ENCODE measurements at regions not wholly inside any gene's neighbourhood (a gene's known extent, or its start where the extent isn't known, plus 50 kb on each side); places are given as distances from the start of the nearest gene placed in this dataset.

DNA sequence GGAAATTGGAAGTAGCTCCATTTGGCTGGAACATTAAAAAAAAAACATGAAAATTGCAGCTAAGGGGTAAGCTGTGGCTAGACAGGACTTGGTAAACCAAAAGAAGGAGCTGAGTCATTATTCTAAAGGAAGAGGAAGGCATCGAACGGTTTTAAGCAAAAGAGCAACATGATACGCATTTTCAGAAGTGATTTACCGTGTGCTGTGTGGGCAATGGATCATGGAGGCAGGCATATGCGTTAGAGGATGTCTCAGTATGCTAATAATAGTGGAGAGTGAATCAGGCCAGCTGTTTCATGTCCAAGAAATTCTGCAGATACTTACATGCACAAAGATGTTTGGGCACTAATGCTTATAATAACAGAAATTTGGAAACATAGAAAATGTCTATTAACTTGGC lies 409.1 kb upstream of the ATP11B start:
- Histone ChIP-seq H3K9me3 (ENCODE audit: low read length) (no peaks in the 10 kb centered on the region), H3K4me3 (ENCODE audit: low read depth, low read length, poor library complexity, severe bottlenecking) (no peak overlapping the region), H3K4me2 (ENCODE audit: low read length) (no peak overlapping the region), H3K9me2 (ENCODE audit: low read depth, low read length) (no peaks in the 10 kb centered on the region), H2AFZ (ENCODE audit: low read length) (no peak overlapping the region), H3K79me2 (ENCODE audit: insufficient read depth, low read length) (no peaks in the 10 kb centered on the region), H3K4me1 (ENCODE audit: insufficient read depth, low read length, severe bottlenecking) (no peaks in the 10 kb centered on the region), H3K27me3 (ENCODE audit: insufficient read depth, low read length) (no peaks in the 10 kb centered on the region), H3F3A (ENCODE audit: insufficient read depth, low read length) (no peaks in the 10 kb centered on the region), H3K36me3 (ENCODE audit: insufficient read depth, low read length) (no peaks in the 10 kb centered on the region), H3K27ac (ENCODE audit: low read depth, low read length, poor library complexity, severe bottlenecking) (no peak overlapping the region), H4K20me1 (ENCODE audit: insufficient read depth, low read length) (no peaks in the 10 kb centered on the region), H3K9ac (ENCODE audit: low read length) (no peak overlapping the region)
- no peak for TF ChIP-seq EZH2 (IDR thresholded peaks at IDR 0.05; ENCODE audit: borderline replicate concordance, low read length)

DNA sequence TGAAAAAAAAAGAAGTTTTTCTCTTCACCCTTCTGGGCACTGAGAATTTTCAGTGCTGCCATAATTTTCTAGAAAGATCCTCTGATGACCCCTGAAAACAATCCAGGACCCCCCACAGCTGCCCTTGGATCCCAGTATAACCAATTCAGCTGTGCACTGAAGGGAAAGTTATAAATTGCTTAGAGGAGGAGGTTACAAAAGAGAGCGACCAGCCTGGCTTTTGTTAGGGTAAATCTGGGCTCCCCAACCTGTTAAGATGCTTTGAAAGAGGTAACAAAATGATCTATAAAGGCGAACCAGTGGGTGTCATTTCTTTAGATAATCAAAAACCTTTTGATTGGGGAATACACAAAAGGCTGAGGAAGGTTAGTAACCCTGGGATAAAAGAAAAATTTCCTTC lies 407.9 kb upstream of the ATP11B start:
- no peaks in the 10 kb centered on the region for H4K20me1 ChIP-seq (ENCODE audit: insufficient read depth, low read length)
- no peak overlapping the region for H3K27ac ChIP-seq (ENCODE audit: low read depth, low read length, poor library complexity, severe bottlenecking)
- H3K36me3 ChIP-seq (ENCODE audit: insufficient read depth, low read length) = no peaks in the 10 kb centered on the region
- no peak for TF ChIP-seq EZH2 (IDR thresholded peaks at IDR 0.05; ENCODE audit: borderline replicate concordance, low read length)
- TF ChIP-seq, protein P1, sequence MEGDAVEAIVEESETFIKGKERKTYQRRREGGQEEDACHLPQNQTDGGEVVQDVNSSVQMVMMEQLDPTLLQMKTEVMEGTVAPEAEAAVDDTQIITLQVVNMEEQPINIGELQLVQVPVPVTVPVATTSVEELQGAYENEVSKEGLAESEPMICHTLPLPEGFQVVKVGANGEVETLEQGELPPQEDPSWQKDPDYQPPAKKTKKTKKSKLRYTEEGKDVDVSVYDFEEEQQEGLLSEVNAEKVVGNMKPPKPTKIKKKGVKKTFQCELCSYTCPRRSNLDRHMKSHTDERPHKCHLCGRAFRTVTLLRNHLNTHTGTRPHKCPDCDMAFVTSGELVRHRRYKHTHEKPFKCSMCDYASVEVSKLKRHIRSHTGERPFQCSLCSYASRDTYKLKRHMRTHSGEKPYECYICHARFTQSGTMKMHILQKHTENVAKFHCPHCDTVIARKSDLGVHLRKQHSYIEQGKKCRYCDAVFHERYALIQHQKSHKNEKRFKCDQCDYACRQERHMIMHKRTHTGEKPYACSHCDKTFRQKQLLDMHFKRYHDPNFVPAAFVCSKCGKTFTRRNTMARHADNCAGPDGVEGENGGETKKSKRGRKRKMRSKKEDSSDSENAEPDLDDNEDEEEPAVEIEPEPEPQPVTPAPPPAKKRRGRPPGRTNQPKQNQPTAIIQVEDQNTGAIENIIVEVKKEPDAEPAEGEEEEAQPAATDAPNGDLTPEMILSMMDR (IDR thresholded peaks at IDR 0.05; ENCODE audit: low read length) = no peak
- no peaks in the 10 kb centered on the region for H3F3A ChIP-seq (ENCODE audit: insufficient read depth, low read length)
- H3K9me2 ChIP-seq (ENCODE audit: low read depth, low read length) = no peaks in the 10 kb centered on the region
- H3K4me3 ChIP-seq (ENCODE audit: low read depth, low read length, poor library complexity, severe bottlenecking) = no peak overlapping the region
- no peaks in the 10 kb centered on the region for H3K9me3 ChIP-seq (ENCODE audit: low read length)
- no peaks in the 10 kb centered on the region for H3K4me1 ChIP-seq (ENCODE audit: insufficient read depth, low read length, severe bottlenecking)
- H3K4me2 ChIP-seq (ENCODE audit: low read length) = no peak overlapping the region
- H3K9ac ChIP-seq (ENCODE audit: low read length) = no peak overlapping the region
- H3K79me2 ChIP-seq (ENCODE audit: insufficient read depth, low read length) = no peaks in the 10 kb centered on the region
- H3K27me3 ChIP-seq (ENCODE audit: insufficient read depth, low read length) = no peaks in the 10 kb centered on the region
- no peak overlapping the region for H2AFZ ChIP-seq (ENCODE audit: low read length)

DNA sequence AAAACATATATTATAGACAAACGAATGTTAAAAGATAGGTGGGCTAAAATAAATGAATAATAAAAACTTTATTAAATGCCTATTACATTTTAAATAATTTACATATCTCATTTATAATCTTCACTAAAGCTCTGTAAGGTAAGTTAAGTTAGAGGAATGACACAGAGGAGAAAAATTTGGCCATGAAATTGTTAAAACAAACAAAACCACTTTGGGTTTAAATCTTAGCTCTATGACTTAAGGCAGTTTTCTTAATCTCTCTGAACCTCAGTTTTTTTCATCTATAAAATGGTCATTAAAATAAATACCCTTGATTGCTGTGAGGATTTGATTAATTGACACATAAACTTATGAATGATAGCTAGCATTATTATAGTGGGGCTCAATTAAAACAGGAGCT lies 404.8 kb upstream of the ATP11B start:
- no peaks in the 10 kb centered on the region for H3K4me1 ChIP-seq (ENCODE audit: insufficient read depth, low read length, severe bottlenecking)
- H3K4me3 ChIP-seq (ENCODE audit: low read depth, low read length, poor library complexity, severe bottlenecking) = no peak overlapping the region
- no peak overlapping the region for H3K27ac ChIP-seq (ENCODE audit: low read depth, low read length, poor library complexity, severe bottlenecking)
- no peak overlapping the region for H2AFZ ChIP-seq (ENCODE audit: low read length)
- no peaks in the 10 kb centered on the region for H3K27me3 ChIP-seq (ENCODE audit: insufficient read depth, low read length)
- no peaks in the 10 kb centered on the region for H3F3A ChIP-seq (ENCODE audit: insufficient read depth, low read length)
- no peaks in the 10 kb centered on the region for H3K79me2 ChIP-seq (ENCODE audit: insufficient read depth, low read length)
- H3K36me3 ChIP-seq (ENCODE audit: insufficient read depth, low read length) = no peaks in the 10 kb centered on the region
- H3K9me3 ChIP-seq (ENCODE audit: low read length) = no peaks in the 10 kb centered on the region
- no peaks in the 10 kb centered on the region for H4K20me1 ChIP-seq (ENCODE audit: insufficient read depth, low read length)
- TF ChIP-seq EZH2 (IDR thresholded peaks at IDR 0.05; ENCODE audit: borderline replicate concordance, low read length) = no peak
- TF ChIP-seq, protein P1 (IDR thresholded peaks at IDR 0.05; ENCODE audit: low read length) = no peak
- no peaks in the 10 kb centered on the region for H3K9me2 ChIP-seq (ENCODE audit: low read depth, low read length)
- no peak overlapping the region for H3K4me2 ChIP-seq (ENCODE audit: low read length)
- no peak overlapping the region for H3K9ac ChIP-seq (ENCODE audit: low read length)

DNA sequence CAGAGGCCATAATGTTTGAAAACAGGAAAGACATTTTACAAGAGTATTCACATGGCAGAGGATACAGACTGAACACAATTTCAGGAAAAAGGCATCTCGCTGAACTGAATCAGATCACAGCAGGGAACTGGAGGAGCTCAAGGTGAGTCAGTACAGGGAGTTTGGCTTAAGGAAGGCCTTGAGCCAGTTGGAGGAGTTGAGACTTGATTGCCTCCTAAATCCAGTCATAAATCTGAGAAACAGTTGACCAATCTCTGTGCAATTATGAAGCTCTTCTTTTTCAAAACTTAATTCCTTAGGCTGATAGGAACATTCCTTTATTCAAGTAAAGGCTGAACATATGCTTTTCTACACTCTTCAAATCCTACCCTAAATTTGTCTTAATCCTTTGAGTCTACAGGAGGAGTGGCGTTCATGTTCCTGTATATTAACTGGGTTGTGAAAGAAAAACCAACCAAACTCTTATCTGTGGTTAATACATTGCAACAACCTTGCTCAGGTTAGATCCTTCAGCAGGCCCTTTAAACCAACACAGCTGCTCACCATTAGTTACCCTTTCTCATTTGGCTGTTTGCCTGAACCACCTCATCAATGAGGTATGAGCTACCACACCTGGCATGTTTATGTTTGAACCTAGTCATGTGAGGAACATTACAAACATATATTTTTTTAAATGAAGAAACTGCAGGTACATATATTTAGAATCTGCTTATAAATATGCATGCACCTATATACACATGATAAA lies 404.1 kb upstream of the ATP11B start:
- H3K9me3 ChIP-seq (ENCODE audit: low read length) = no peaks in the 10 kb centered on the region
- no peak overlapping the region for H3K9ac ChIP-seq (ENCODE audit: low read length)
- no peaks in the 10 kb centered on the region for H3K4me1 ChIP-seq (ENCODE audit: insufficient read depth, low read length, severe bottlenecking)
- no peaks in the 10 kb centered on the region for H3K9me2 ChIP-seq (ENCODE audit: low read depth, low read length)
- H3K4me2 ChIP-seq (ENCODE audit: low read length) = no peak overlapping the region
- TF ChIP-seq EZH2 (IDR thresholded peaks at IDR 0.05; ENCODE audit: borderline replicate concordance, low read length) = no peak
- TF ChIP-seq, protein P1 (IDR thresholded peaks at IDR 0.05; ENCODE audit: low read length) = no peak
- H4K20me1 ChIP-seq (ENCODE audit: insufficient read depth, low read length) = no peaks in the 10 kb centered on the region
- no peak overlapping the region for H3K4me3 ChIP-seq (ENCODE audit: low read depth, low read length, poor library complexity, severe bottlenecking)
- H3K79me2 ChIP-seq (ENCODE audit: insufficient read depth, low read length) = no peaks in the 10 kb centered on the region
- no peak overlapping the region for H3K27ac ChIP-seq (ENCODE audit: low read depth, low read length, poor library complexity, severe bottlenecking)
- no peak overlapping the region for H2AFZ ChIP-seq (ENCODE audit: low read length)
- H3K36me3 ChIP-seq (ENCODE audit: insufficient read depth, low read length) = no peaks in the 10 kb centered on the region
- H3F3A ChIP-seq (ENCODE audit: insufficient read depth, low read length) = no peaks in the 10 kb centered on the region
- no peaks in the 10 kb centered on the region for H3K27me3 ChIP-seq (ENCODE audit: insufficient read depth, low read length)

All from OCI-LY1 (cell line).